HG02970 (cell line): ENCODE measurements at regions not wholly inside any gene's neighbourhood (a gene's known extent, or its start where the extent isn't known, plus 50 kb on each side); places are given as distances from the start of the nearest gene placed in this dataset.

Experiments used
- ATAC-seq: cut with Tn5 transposase; IDR thresholded peaks from one replicate; pipeline ENCODE4 v1.9.1; 2021; ENCODE audit warnings: mild to moderate bottlenecking, moderate library complexity, moderate number of reproducible peaks; ENCODE audit not compliant: unreplicated experiment, low FRiP score

- ATAC-seq, result no peak
These were observed 258.7 kb downstream of the EMP1 start for GRCh38 chr12:13454991-13455777.

- ATAC-seq, result no peak
These were observed 256.5 kb downstream of the EMP1 start for GRCh38 chr12:13452955-13453570.

DNA sequence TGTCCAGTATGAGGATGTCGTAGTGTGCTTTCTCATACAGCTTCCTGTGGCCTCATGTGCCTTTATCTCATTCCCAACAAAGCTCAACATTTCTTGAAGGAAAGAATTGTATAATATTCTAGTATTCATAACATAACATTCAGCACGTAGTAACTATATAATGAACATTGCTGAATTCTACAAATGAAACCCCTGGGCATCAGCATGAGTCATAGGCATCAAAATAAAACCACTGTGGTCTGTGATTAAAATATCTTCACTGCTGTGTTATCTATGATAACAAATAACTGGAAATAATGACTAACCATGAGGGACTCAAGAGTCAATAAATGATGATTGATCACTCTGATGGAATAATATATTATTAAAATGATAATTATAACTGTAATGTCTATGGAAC is 255.2 kb downstream of the EMP1 start:
- no peak for ATAC-seq

GRCh38 chr12:13450231-13451080 is 253.9 kb downstream of the EMP1 start:
- ATAC-seq, result no peak

DNA sequence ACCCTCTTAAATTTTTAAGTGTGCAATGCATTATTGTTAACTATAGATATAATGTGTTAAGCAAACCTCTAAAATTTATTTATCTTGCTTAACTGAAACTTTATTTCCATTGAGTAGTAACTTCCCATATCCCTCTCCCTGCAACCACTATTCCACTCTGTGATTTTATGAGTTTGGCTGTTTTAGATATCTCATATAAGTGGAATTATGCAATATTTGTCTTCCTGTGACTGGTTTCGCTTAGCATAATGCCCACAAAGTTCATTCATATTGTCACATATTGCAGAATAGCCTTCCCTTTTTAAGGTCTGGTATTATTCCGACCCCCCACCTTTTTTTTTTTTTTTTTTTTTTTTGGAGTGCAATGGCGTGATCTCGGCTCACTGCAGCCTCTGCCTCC is 247.6 kb downstream of the EMP1 start:
- ATAC-seq, result no peak

DNA sequence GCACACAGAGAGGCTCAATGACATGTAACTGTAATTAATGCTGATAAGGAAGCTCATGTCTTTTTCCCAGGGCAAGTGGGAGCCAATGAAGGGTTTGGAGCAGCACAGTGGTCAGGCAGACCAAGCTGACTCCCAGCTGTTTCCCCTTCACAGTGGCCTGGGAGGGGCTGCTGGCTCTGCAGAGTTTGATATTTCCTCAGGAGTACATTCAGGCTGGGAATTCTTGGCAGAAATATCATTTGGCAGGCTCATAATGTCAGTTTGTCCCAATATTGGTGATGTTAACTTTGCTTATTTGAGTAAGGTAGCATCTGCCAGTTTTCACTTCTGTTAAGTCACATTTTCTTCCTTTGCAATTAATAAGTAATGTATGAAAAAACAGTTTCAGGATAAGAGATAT is 247.0 kb downstream of the EMP1 start:
- ATAC-seq, result no peak

DNA sequence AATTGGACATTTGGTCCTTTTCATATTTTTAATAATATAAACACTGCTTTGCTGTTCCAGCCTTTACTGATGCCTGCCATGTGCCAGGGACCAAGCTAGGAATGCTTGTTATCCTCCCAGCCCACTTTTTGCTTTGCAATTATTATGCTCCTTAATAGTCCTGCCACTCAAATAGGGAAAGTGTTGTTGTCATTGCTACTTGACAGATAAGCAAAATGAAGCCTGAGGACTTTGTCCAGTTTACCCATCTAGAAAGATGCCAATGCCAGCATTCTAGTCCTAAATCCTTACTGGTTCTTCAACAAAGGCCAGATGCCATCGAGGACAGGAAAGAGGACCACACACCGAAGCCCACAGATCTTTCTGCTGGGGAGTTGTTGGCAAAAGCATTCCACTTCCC is 246.5 kb downstream of the EMP1 start:
- ATAC-seq, result no peak

DNA sequence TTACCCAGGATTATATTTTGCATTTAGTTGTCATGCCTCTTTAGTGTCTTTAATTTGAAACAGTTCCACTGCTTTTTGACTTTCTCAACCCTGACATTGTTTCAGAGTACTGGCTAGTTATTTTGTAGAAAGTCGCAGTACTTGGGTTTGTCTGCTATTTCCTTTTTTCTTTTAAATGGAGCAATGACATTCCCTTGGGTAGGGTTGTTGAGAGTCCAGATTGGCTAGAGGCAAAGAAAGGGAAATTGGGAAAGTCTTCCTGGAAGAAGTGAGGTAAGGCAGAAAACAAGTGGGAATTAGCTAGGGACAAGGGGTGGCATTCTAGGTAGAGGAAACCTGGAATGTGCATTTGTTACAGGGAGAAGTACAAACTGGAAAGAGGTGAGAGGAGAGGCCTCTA is 245.9 kb downstream of the EMP1 start:
- no peak for ATAC-seq

DNA sequence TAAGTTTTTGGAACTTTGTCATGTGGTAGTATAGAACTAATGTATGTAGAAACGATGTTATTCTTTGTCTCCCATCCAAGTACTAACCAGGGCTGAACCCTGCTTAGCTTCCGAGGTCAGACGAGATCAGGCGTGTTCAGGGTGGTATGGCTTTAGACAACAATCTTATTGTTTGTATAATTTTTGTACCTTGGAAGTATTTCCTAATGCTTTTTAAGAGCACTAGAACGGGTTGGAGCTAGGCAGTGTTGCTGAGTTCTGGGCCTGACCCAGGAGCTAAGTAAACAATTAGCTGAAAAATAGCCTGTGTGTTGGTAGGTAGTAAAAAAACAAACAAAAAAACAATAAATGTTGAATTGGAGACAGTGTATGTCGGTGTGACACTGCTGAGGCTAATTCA is 244.3 kb downstream of the EMP1 start:
- no peak for ATAC-seq

- ATAC-seq, result no peak
These were observed 241.0 kb downstream of the EMP1 start for GRCh38 chr12:13437541-13437940.

DNA sequence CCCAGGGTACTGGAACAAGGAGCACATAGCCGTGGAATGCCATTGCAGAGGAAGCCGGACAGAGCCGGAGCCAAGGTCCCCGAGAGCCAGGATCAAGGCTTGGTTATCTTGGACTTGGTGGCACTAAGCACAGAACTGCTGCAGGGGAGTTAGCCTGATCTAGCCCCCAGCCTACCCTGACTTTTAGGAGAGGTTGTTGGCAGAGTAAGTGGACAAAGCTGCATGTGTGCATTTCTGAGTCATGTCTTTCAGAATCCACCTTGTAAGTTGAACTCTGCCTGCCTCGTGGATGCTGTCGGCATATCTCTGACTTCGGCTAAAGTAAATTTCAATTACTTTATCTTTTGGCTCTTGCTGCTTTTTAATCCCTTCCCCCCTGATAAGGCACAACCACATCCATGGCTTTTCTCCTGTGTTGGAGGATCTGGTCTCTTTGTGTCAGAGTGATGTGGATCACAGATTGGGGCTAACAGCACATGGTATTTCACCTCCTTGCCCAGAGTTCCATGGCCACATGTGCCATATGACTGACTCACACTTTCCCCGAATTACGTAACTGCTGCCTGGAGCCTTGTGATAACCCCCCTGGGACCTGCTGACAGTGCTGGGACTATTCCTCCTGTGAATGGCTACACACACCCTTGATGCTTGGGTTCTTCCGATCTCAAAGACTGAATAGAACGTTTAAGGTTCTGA is 240.3 kb downstream of the EMP1 start:
- no peak for ATAC-seq

DNA sequence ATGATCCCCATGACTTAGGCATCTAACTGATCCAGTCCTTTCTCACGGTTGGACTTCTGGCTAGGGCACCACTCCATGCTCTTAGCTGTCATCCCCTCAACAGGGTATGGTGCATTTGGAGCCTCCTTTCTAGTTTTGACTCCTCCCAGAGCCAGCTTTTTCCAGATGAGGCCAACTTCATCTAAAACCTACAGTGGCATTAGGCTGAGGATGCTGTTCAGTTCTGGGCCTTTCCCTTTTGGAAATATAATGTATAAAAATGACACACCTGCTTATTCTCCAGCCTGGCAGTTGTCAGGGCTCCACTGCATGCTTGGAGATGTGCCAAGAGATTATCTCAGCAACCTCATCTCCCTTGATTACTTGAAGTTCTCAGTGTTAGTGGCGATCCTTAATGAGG is 239.7 kb downstream of the EMP1 start:
- no peak for ATAC-seq

- ATAC-seq, result no peak
These were observed 238.9 kb downstream of the EMP1 start for GRCh38 chr12:13435235-13435933.

GRCh38 chr12:13433768-13434167 is 237.2 kb downstream of the EMP1 start:
- ATAC-seq, result no peak

DNA sequence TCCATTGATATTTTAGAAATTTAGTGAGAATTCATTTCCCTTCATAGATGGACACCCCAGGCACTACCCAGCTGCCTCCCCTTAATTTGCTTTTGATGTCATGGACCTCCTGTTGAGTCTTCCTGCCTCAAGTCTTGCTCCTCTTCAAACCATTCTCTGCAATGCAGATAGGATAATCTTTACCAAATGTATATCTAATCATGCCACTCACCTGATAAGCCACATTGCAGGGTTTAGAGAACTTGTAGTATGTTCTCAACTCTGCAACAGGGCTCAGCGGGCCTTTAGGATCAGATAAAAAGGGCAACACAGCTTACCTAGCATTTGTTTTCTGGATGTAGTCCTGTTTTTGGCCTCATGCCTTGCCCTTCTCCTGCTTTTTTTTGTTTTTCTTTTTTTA is 234.5 kb downstream of the EMP1 start:
- ATAC-seq, result no peak

DNA sequence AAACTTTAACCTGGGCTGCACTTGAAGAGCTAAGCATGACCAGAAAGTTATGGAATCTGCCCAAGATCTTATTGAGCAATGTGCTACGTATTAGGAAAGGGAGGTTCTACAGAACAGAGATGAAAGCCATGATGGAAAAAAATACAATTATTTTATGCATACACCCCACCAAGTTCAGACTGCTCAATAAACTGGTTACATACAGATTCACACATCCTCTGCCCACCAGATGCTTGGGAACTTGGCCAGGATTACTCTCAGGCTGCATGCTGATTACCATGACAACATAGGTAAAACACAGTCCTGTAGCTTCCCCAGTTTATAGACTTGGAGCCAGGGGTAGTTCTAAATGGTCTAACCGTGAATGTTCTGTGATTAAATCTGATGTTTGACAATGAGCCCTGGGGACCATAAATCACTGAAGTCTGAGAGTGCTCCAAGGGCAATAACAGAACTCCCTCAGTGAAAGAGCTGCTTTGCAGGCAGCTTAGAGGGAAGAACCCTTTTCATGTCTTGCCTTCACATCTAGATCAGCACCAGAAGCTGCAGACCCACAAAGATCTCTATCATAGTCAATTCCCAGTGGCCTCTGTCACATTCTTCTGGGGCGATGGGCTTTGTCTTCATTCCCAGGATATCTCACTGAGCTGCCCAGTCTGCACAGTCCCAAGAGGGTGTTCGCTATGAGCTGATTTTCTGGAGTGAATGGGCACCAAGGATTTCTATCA is 232.2 kb downstream of the EMP1 start:
- ATAC-seq, result no peak

DNA sequence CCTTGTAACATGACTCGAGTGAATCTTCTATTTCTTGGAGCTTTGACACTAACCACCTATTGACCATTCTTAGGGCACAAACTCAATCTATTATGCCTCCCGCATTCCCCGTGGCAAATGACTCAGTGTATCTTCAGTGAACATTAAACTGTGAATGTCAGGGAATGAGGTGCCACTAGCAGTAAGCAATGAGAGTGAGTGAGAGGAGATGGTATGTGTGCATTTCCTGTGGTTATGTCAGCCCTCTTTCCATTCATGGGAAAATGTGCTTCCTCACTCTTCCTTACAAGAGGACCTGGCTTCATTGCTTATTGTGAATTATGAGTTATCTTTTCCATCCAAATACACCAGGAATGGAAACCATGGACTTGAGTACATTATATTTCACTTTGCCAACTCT is 229.2 kb downstream of the EMP1 start:
- no peak for ATAC-seq

- ATAC-seq, result no peak
These were observed 225.8 kb downstream of the EMP1 start for GRCh38 chr12:13422291-13422690.

DNA sequence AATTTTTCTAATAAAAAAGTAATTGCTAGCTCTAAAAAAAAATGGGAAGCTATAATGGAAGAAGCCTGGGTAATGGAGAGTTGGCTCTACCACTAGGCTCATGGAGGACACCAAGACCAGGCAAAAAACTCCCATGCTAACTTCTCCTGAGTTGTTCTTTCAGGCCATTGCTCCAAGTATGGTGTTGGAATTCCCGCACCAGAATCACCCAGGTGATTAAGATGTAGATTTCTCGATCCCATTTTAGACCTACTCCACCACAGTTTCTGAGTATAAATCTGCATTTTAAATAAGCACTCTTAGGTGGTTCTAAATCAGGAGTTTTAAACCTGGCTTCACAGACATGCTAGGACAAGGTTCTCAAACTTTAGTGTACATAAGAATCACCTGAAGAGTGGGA is 221.0 kb downstream of the EMP1 start:
- no peak for ATAC-seq

GRCh38 chr12:13411287-13411686 is 214.8 kb downstream of the EMP1 start:
- no peak for ATAC-seq
